WTC11 (cell line): ENCODE measurements at regions not wholly inside any gene's neighbourhood (a gene's known extent, or its start where the extent isn't known, plus 50 kb on each side); places are given as distances from the start of the nearest gene placed in this dataset.
"Not testable (repeated sequence)": the region's sequence is repeated elsewhere in the genome, so short reads cannot be mapped to it uniquely, and the experiment has no call there.

Experiments used
- ATAC-seq: fragments of 200-7000 bp; cut with Tn5 transposase; 2 replicates; pipeline ENCODE4 v1.10.0; 2021; ENCODE audit warnings: mild to moderate bottlenecking, moderate library complexity
- CTCF ChIA-PET: fragments of 300-600 bp; sonication (Branson Sonifier 250); formaldehyde crosslinking; loops from one replicate; lab custom pipeline; 2021; ENCODE audit warnings: antibody characterized with exemption; lab: Charles Lee
- POLR2A ChIA-PET: fragments of 350-600 bp; sonication (Branson Sonifier 250); formaldehyde crosslinking; loops from one replicate; lab custom pipeline; 2021; ENCODE audit warnings: antibody characterized with exemption; lab: Charles Lee
- DNase-seq: peaks from one replicate; pipeline ENCODE4 v3.0.0; 2021; ENCODE audit warnings: low spot score
- H3K27ac Mint-ChIP-seq: 2 replicates; pipeline ENCODE4 v1.8.0; 2021; ENCODE audit warnings: mixed read lengths
- H3K27me3 Mint-ChIP-seq: 2 replicates; pipeline ENCODE4 v1.8.0; 2021; ENCODE audit warnings: low read depth, mild to moderate bottlenecking, moderate library complexity, mixed read lengths
- H3K36me3 Mint-ChIP-seq: 2 replicates; pipeline ENCODE4 v1.8.0; 2021; ENCODE audit warnings: mixed read lengths
- H3K4me1 Mint-ChIP-seq: 2 replicates; pipeline ENCODE4 v1.8.0; 2022; ENCODE audit warnings: mixed read lengths
- H3K4me3 Mint-ChIP-seq: 2 replicates; pipeline ENCODE4 v1.8.0; 2021; ENCODE audit warnings: mild to moderate bottlenecking, moderate library complexity, mixed read lengths
- H3K9me3 Mint-ChIP-seq: 2 replicates; pipeline ENCODE4 v1.8.0; 2021; ENCODE audit warnings: mixed read lengths
- ELF4 ChIP-seq: sonication (generic); formaldehyde crosslinking; IDR thresholded peaks from 2 replicates; pipeline ENCODE4 v1.8.1; 2022; ENCODE audit warnings: low read depth, mild to moderate bottlenecking, moderate library complexity, missing genetic modification reagents
- ESRRA ChIP-seq: sonication (generic); formaldehyde crosslinking; IDR thresholded peaks from 2 replicates; pipeline ENCODE4 v1.8.1; 2022; ENCODE audit warnings: mild to moderate bottlenecking, missing genetic modification reagents, borderline replicate concordance
- ETV6 ChIP-seq: sonication (generic); formaldehyde crosslinking; IDR thresholded peaks from 2 replicates; pipeline ENCODE4 v1.8.1; 2022; ENCODE audit warnings: mild to moderate bottlenecking, missing genetic modification reagents
- FOXJ3 ChIP-seq: sonication (generic); formaldehyde crosslinking; IDR thresholded peaks from 2 replicates; pipeline ENCODE4 v1.9.0; 2021; ENCODE audit warnings: missing genetic modification reagents, mild to moderate bottlenecking, borderline replicate concordance
- RORB ChIP-seq: fragments of 250-450 bp; sonication (Bioruptor Pico); IDR thresholded peaks from 2 replicates; pipeline ENCODE4 v1.9.0; 2021; ENCODE audit warnings: mild to moderate bottlenecking
- ZNF121 ChIP-seq: sonication (generic); formaldehyde crosslinking; IDR thresholded peaks from 2 replicates; pipeline ENCODE4 v1.8.0; 2023; ENCODE audit warnings: missing genetic modification reagents
- TF ChIP-seq, protein P1 (sequence below): sonication (generic); formaldehyde crosslinking; IDR thresholded peaks from 2 replicates; pipeline ENCODE4 v1.8.0; 2022; ENCODE audit warnings: mild to moderate bottlenecking, missing genetic modification reagents
- TF ChIP-seq, protein P2 (sequence below): sonication (generic); formaldehyde crosslinking; IDR thresholded peaks from 2 replicates; pipeline ENCODE4 v1.8.1; 2022; ENCODE audit warnings: low read depth, missing genetic modification reagents, borderline replicate concordance
- TF ChIP-seq, protein P3 (sequence below): fragments of 250-450 bp; sonication (Bioruptor Pico); IDR thresholded peaks from 2 replicates; pipeline ENCODE4 v1.9.0; 2021; ENCODE audit warnings: mild to moderate bottlenecking
- TF ChIP-seq, protein P4 (sequence below): sonication (generic); formaldehyde crosslinking; IDR thresholded peaks from 2 replicates; pipeline ENCODE4 v1.8.0; 2022; ENCODE audit warnings: missing genetic modification reagents

DNA sequence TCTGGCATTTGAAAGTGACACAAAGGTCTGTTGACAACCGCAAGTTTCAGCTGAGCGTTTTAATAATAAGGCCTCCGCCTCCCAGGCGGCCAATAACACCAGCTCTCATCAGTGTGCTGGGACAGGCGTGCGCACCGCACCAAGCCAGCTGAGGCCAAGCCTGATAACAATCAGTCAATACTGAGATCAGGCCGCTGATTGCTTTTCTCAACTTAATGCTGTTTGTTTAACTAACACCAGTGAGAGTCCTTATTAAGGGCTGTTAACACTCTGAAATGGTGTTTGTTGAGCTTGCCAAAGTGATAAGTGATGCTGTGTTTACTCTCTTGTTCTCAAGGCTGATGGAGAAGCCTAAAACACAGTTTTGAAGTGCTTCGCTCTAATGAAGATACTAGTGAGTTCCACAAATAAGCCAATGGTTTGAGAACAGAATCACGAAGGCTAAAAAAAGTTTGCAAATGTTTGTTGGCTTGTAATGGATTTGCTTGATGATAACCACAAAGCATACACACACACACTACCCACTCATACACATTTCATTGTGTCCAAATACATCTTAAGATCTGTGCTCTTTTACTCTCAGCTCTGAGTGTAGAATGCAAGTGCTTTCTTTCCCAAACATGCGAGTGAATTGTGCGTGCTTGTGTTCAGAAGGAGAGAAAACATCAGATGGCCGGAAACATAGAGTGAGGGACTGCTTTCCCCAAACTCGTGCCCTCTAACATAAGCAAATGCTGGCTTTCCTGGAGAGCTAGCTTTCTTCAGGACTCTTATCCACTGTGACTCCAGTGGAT, 330.4 kb upstream of the KLF4 start:
- H3K4me1 Mint-ChIP-seq: peaks cover 30% of the 10 kb centered on the region
- peaks cover 6% of the 10 kb centered on the region for H3K9me3 Mint-ChIP-seq
- peak; percentile 85; the same call in 1 of the 2 replicates for TF ChIP-seq RORB (CRISPR knock-in tag)
- TF ChIP-seq, protein P1, sequence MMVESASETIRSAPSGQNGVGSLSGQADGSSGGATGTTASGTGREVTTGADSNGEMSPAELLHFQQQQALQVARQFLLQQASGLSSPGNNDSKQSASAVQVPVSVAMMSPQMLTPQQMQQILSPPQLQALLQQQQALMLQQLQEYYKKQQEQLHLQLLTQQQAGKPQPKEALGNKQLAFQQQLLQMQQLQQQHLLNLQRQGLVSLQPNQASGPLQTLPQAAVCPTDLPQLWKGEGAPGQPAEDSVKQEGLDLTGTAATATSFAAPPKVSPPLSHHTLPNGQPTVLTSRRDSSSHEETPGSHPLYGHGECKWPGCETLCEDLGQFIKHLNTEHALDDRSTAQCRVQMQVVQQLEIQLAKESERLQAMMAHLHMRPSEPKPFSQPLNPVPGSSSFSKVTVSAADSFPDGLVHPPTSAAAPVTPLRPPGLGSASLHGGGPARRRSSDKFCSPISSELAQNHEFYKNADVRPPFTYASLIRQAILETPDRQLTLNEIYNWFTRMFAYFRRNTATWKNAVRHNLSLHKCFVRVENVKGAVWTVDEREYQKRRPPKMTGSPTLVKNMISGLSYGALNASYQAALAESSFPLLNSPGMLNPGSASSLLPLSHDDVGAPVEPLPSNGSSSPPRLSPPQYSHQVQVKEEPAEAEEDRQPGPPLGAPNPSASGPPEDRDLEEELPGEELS (CRISPR knock-in tag): no peak
- TF ChIP-seq, all 79 proteins: peak for 1
- CTCF ChIA-PET: interaction anchor here (1.0 kb wide), 1 partner anchor 395 kb away, joined by 3 read pairs; no protein-coding TSS in a partner anchor
- DNase-seq (no peak), ATAC-seq (peak; percentile 44; the same call in 1 of the 2 replicates)
- Mint-ChIP-seq H3K4me3 (no peak overlapping the region), H3K36me3 (peaks cover 2% of the 10 kb centered on the region; the same call in 1 of the 2 replicates), H3K27ac (peak overlapping the region; percentile 66), H3K27me3 (no peaks in the 10 kb centered on the region)
- POLR2A ChIA-PET: no interaction called here

DNA sequence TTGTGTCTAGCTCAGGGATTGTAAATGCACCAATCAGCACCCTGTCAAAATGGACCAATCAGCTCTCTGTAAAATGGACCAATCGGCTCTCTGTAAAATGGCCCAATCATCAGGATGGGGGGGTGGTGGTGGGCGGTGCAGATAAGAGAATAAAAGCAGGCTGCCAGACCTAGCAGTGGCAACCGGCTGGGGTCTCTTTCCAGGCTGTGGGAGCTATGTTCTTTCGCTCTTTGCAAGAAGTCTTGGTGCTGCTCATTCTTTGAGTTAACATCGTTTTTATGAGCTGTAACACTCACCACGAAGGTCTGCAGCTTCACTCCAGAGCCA, 328.9 kb upstream of the KLF4 start:
- ATAC-seq, H3K27me3 Mint-ChIP-seq, H3K9me3 Mint-ChIP-seq, H3K27ac Mint-ChIP-seq, H3K36me3 Mint-ChIP-seq, H3K4me3 Mint-ChIP-seq, DNase-seq, CTCF ChIA-PET: not testable (repeated sequence)
- POLR2A ChIA-PET: interaction anchor here (0.6 kb wide), 1 partner anchor 213 kb away, joined by 4 read pairs; no protein-coding TSS in a partner anchor
- peaks cover 30% of the 10 kb centered on the region for H3K4me1 Mint-ChIP-seq

DNA sequence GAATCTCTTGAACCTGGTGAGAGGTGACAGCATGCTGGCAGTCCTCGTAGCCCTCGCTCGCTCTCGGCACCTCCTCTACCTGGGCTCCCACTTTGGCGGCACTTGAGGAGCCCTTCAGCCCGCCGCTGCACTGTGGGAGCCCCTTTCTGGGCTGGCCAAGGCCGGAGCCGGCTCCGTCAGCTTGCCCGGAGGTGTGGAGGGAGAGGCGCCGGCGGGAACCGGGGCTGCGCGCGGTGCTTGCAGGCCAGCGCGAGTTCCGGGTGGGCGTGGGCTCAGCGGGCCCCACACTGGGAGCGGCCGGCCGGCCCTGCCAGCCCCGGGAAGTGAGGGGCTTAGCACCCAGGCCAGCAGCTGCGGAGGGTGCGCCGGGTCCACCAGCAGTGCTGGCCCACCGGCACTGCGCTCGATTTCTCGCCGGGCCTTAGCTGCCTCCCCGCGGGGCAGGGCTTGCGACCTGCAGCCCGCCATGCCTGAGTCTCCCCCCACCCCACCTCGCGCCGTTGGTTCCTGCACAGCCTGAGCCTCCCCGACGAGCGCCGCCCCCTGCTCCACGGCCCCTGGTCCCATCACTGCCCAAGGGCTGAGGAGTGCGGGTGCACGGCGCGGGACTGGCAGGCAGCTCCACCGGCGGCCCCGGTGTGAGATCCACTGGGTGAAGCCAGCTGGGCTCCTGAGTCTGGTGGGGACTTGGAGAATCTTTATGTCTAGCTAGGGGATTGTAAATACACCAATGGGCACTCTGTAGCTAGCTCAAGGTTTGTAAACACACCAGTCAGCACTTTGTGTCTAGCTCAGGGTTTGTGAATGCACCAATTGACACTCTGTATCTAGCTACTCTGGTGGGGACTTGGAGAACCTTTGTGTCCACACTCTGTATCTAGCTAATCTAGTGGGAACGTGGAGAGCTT, 328.3 kb upstream of the KLF4 start:
- H3K27ac Mint-ChIP-seq, H3K4me3 Mint-ChIP-seq, ATAC-seq, H3K27me3 Mint-ChIP-seq, CTCF ChIA-PET, DNase-seq, H3K36me3 Mint-ChIP-seq, H3K9me3 Mint-ChIP-seq: not testable (repeated sequence)
- H3K4me1 Mint-ChIP-seq: peaks cover 30% of the 10 kb centered on the region
- POLR2A ChIA-PET: interaction anchor here (0.6 kb wide), 2 partner anchors 213 to 254 kb away, joined by 4 to 7 read pairs; no protein-coding TSS in a partner anchor

DNA sequence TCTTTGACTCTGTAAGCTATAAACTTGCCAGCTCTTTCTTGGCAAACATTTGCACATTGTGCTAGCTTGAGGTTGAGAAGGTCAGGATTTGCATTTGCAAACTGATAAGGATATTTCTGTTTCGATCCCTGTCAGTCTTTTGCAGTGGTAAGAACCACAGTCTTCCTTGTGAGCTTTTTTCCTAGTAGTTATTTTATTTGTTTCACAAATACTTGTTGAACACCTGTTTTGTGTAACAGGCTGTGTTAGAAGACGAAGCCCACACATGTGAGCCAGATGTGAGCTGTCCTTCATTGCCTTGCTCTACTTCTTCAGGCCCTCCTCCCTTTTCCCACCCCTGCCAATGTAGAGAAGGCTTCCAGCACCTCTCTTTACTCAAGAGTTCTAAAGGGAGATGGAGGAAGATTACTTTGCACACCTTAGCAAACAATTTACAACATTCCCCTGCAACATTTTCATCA, 327.0 kb upstream of the KLF4 start:
- CTCF ChIA-PET: no interaction called here

More for the DNA sequence above, 327.0 kb upstream of the KLF4 start:
- no peak overlapping the region for H3K27ac Mint-ChIP-seq
- H3K9me3 Mint-ChIP-seq: peaks cover 6% of the 10 kb centered on the region
- H3K4me1 Mint-ChIP-seq: peaks cover 30% of the 10 kb centered on the region
- DNase-seq (no peak), ATAC-seq (no peak)
- H3K36me3 Mint-ChIP-seq: peaks cover 2% of the 10 kb centered on the region; the same call in 1 of the 2 replicates
- no peak overlapping the region for H3K4me3 Mint-ChIP-seq
- POLR2A ChIA-PET: no interaction called here
- H3K27me3 Mint-ChIP-seq: no peaks in the 10 kb centered on the region
- no peak for TF ChIP-seq ZNF121 (CRISPR knock-in tag)
- TF ChIP-seq, protein P2, sequence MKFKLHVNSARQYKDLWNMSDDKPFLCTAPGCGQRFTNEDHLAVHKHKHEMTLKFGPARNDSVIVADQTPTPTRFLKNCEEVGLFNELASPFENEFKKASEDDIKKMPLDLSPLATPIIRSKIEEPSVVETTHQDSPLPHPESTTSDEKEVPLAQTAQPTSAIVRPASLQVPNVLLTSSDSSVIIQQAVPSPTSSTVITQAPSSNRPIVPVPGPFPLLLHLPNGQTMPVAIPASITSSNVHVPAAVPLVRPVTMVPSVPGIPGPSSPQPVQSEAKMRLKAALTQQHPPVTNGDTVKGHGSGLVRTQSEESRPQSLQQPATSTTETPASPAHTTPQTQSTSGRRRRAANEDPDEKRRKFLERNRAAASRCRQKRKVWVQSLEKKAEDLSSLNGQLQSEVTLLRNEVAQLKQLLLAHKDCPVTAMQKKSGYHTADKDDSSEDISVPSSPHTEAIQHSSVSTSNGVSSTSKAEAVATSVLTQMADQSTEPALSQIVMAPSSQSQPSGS: no peak
- TF ChIP-seq, protein P3, sequence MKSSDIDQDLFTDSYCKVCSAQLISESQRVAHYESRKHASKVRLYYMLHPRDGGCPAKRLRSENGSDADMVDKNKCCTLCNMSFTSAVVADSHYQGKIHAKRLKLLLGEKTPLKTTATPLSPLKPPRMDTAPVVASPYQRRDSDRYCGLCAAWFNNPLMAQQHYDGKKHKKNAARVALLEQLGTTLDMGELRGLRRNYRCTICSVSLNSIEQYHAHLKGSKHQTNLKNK (CRISPR knock-in tag): no peak
- no peak for TF ChIP-seq ESRRA (CRISPR knock-in tag)
- TF ChIP-seq FOXJ3 (CRISPR knock-in tag): no peak
- TF ChIP-seq, protein P1 (CRISPR knock-in tag): no peak
- TF ChIP-seq, protein P4, sequence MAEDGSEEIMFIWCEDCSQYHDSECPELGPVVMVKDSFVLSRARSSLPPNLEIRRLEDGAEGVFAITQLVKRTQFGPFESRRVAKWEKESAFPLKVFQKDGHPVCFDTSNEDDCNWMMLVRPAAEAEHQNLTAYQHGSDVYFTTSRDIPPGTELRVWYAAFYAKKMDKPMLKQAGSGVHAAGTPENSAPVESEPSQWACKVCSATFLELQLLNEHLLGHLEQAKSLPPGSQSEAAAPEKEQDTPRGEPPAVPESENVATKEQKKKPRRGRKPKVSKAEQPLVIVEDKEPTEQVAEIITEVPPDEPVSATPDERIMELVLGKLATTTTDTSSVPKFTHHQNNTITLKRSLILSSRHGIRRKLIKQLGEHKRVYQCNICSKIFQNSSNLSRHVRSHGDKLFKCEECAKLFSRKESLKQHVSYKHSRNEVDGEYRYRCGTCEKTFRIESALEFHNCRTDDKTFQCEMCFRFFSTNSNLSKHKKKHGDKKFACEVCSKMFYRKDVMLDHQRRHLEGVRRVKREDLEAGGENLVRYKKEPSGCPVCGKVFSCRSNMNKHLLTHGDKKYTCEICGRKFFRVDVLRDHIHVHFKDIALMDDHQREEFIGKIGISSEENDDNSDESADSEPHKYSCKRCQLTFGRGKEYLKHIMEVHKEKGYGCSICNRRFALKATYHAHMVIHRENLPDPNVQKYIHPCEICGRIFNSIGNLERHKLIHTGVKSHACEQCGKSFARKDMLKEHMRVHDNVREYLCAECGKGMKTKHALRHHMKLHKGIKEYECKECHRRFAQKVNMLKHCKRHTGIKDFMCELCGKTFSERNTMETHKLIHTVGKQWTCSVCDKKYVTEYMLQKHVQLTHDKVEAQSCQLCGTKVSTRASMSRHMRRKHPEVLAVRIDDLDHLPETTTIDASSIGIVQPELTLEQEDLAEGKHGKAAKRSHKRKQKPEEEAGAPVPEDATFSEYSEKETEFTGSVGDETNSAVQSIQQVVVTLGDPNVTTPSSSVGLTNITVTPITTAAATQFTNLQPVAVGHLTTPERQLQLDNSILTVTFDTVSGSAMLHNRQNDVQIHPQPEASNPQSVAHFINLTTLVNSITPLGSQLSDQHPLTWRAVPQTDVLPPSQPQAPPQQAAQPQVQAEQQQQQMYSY: no peak
- no peak for TF ChIP-seq ELF4 (CRISPR knock-in tag)
- no peak for TF ChIP-seq ETV6 (CRISPR knock-in tag)
